HL-60 (cell line): ENCODE measurements at regions not wholly inside any gene's neighbourhood (a gene's known extent, or its start where the extent isn't known, plus 50 kb on each side); places are given as distances from the start of the nearest gene placed in this dataset.

ENCODE experiments used
- GABPA ChIP-seq: IDR thresholded peaks from 2 replicates; pipeline ENCODE4 v1.6.1; 2012; ENCODE audit warnings: low read depth
- POLR2AphosphoS5 ChIP-seq: IDR thresholded peaks from 2 replicates; pipeline ENCODE4 v1.6.1; 2012; ENCODE audit warnings: low read depth
- SPI1 ChIP-seq: IDR thresholded peaks from 2 replicates; pipeline ENCODE4 v1.6.1; 2012; ENCODE audit warnings: low read depth, mild to moderate bottlenecking, borderline replicate concordance
- TF ChIP-seq, protein P1 (sequence below): IDR thresholded peaks from one replicate; pipeline ENCODE4 v1.5.1; 2011; ENCODE audit warnings: low read length, control low read depth, inconsistent platforms; ENCODE audit not compliant: insufficient read depth
- TF ChIP-seq, protein P2 (sequence below): IDR thresholded peaks from 2 replicates; pipeline ENCODE4 v1.6.1; 2012; ENCODE audit warnings: low read depth; ENCODE audit not compliant: insufficient replicate concordance

DNA sequence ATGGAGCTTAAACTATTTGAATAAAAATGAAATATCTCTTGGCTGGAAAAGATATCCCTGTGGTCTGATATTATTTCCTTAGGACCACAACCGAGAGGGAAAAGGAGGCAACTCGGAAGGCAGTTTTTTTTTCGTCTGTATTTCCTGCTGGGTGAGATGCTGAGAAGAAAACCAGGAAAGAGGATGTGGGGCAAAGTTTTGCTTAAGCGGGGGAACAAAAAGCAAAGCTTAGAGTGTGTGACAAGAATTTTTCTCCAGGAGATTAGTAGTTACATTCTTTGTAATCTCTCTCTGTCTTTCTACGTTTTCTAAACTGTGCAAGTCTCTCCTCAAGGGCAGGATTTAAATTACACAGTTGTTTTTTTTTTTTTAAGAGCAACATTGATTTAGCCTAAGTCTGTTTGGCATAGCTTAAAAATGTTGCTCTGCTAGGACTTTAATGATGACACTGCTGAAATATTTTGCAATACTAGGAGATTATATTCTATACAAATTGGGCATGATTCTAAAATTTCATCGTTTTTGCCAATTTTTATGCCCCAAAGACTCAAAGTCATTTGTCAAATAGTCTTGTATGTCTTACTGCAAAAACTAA lies 258.5 kb downstream of the KCNS3 start:
- TF ChIP-seq, protein P1, sequence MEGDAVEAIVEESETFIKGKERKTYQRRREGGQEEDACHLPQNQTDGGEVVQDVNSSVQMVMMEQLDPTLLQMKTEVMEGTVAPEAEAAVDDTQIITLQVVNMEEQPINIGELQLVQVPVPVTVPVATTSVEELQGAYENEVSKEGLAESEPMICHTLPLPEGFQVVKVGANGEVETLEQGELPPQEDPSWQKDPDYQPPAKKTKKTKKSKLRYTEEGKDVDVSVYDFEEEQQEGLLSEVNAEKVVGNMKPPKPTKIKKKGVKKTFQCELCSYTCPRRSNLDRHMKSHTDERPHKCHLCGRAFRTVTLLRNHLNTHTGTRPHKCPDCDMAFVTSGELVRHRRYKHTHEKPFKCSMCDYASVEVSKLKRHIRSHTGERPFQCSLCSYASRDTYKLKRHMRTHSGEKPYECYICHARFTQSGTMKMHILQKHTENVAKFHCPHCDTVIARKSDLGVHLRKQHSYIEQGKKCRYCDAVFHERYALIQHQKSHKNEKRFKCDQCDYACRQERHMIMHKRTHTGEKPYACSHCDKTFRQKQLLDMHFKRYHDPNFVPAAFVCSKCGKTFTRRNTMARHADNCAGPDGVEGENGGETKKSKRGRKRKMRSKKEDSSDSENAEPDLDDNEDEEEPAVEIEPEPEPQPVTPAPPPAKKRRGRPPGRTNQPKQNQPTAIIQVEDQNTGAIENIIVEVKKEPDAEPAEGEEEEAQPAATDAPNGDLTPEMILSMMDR, result no peak
- TF ChIP-seq GABPA (no peak), POLR2AphosphoS5 (no peak), SPI1 (no peak)
- TF ChIP-seq, protein P2, sequence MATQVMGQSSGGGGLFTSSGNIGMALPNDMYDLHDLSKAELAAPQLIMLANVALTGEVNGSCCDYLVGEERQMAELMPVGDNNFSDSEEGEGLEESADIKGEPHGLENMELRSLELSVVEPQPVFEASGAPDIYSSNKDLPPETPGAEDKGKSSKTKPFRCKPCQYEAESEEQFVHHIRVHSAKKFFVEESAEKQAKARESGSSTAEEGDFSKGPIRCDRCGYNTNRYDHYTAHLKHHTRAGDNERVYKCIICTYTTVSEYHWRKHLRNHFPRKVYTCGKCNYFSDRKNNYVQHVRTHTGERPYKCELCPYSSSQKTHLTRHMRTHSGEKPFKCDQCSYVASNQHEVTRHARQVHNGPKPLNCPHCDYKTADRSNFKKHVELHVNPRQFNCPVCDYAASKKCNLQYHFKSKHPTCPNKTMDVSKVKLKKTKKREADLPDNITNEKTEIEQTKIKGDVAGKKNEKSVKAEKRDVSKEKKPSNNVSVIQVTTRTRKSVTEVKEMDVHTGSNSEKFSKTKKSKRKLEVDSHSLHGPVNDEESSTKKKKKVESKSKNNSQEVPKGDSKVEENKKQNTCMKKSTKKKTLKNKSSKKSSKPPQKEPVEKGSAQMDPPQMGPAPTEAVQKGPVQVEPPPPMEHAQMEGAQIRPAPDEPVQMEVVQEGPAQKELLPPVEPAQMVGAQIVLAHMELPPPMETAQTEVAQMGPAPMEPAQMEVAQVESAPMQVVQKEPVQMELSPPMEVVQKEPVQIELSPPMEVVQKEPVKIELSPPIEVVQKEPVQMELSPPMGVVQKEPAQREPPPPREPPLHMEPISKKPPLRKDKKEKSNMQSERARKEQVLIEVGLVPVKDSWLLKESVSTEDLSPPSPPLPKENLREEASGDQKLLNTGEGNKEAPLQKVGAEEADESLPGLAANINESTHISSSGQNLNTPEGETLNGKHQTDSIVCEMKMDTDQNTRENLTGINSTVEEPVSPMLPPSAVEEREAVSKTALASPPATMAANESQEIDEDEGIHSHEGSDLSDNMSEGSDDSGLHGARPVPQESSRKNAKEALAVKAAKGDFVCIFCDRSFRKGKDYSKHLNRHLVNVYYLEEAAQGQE, result no peak
